Activated T-cell treated with anti-CD3 and anti-CD28 coated beads for 1 hour (primary cell): ENCODE measurements at regions not wholly inside any gene's neighbourhood (a gene's known extent, or its start where the extent isn't known, plus 50 kb on each side); places are given as distances from the start of the nearest gene placed in this dataset.
"Not testable (repeated sequence)": the region's sequence is repeated elsewhere in the genome, so short reads cannot be mapped to it uniquely, and the experiment has no call there.

Source experiments
- DNase-seq: peaks from one replicate; pipeline ENCODE4 v3.0.0-alpha.2; 2020; ENCODE audit warnings: low read depth

GRCh38 chr20:40856653-40857052 lies 167.6 kb upstream of the MAFB start:
- DNase-seq, result no peak

GRCh38 chr20:40860487-40860902 lies 168.1 kb upstream of the TOP1 start:
- DNase-seq, result no peak

- no peak for DNase-seq
These were observed 167.1 kb upstream of the TOP1 start for GRCh38 chr20:40861427-40862008.

GRCh38 chr20:40863355-40863919 lies 165.2 kb upstream of the TOP1 start:
- no peak for DNase-seq

- DNase-seq, result no peak
These were observed 164.2 kb upstream of the TOP1 start for GRCh38 chr20:40864470-40864869.

GRCh38 chr20:40865095-40865494 lies 163.5 kb upstream of the TOP1 start:
- DNase-seq, result no peak

GRCh38 chr20:40866056-40866455 lies 162.6 kb upstream of the TOP1 start:
- DNase-seq, result no peak

- no peak for DNase-seq
These were observed 159.9 kb upstream of the TOP1 start for GRCh38 chr20:40868551-40869217.

GRCh38 chr20:40869218-40870147 lies 159.1 kb upstream of the TOP1 start:
- DNase-seq, result no peak

GRCh38 chr20:40875116-40876085 lies 153.2 kb upstream of the TOP1 start:
- DNase-seq, result no peak

GRCh38 chr20:40878099-40878498 lies 150.5 kb upstream of the TOP1 start:
- not testable (repeated sequence) for DNase-seq

- no peak for DNase-seq
These were observed 148.4 kb upstream of the TOP1 start for GRCh38 chr20:40880063-40880728.

- DNase-seq, result no peak
These were observed 147.9 kb upstream of the TOP1 start for GRCh38 chr20:40880729-40881109.

GRCh38 chr20:40882152-40882551 lies 146.5 kb upstream of the TOP1 start:
- no peak for DNase-seq

GRCh38 chr20:40883097-40883496 lies 145.5 kb upstream of the TOP1 start:
- DNase-seq, result no peak

GRCh38 chr20:40887105-40887504 lies 141.5 kb upstream of the TOP1 start:
- DNase-seq, result no peak

- DNase-seq, result not testable (repeated sequence)
These were observed 139.4 kb upstream of the TOP1 start for GRCh38 chr20:40889266-40889665.

- no peak for DNase-seq
These were observed 138.4 kb upstream of the TOP1 start for GRCh38 chr20:40890181-40890580.

- DNase-seq, result no peak
These were observed 138.0 kb upstream of the TOP1 start for GRCh38 chr20:40890635-40891034.

GRCh38 chr20:40891351-40891750 lies 137.3 kb upstream of the TOP1 start:
- no peak for DNase-seq

GRCh38 chr20:40892642-40893041 lies 136.0 kb upstream of the TOP1 start:
- no peak for DNase-seq
